ENCODE measurements at regions not wholly inside any gene's neighbourhood (a gene's known extent, or its start where the extent isn't known, plus 50 kb on each side); places are given as distances from the start of the nearest gene placed in this dataset.

GRCh38 chr11:110867951-110868350 is 155.7 kb upstream of the ARHGAP20 start:
- no peak for TF ChIP-seq CTCF (IDR thresholded peaks at IDR 0.05; ENCODE audit: low read length)
- TF ChIP-seq EZH2 (optimal IDR thresholded peaks at IDR 0.05; ENCODE audit: low read depth, low read length), result no peak
- TF ChIP-seq EZH2phosphoT487 (IDR thresholded peaks at IDR 0.05; ENCODE audit: low read length), result no peak

All from MM.1S (cell line).